K562 (cell line): ENCODE measurements at regions not wholly inside any gene's neighbourhood (a gene's known extent, or its start where the extent isn't known, plus 50 kb on each side); places are given as distances from the start of the nearest gene placed in this dataset.

ENCODE experiments used
- ATAC-seq: fragments of 200-7000 bp; cut with Tn5 transposase; 3 replicates; pipeline ENCODE4 v1.9.1; 2020; ENCODE audit warnings: moderate library complexity
- BruUV-seq: library from RNA; stranded (reverse); fragments of 400-500 nt; replicated peaks from 2 replicates; lab custom pipeline; 2021; lab: Mats Ljungman, UMichigan
- CTCF ChIA-PET: fragments of 300-600 bp; formaldehyde crosslinking; extraction: SDS; loops from one replicate; lab custom pipeline; 2021; ENCODE audit warnings: low intra/inter-chr PET ratio; lab: Yijun Ruan, JAX
- POLR2A ChIA-PET: fragments of 300-600, 350-650 bp; sonication (Branson Sonifier 250); formaldehyde crosslinking; extraction: SDS; loops from one replicate; lab custom pipeline; 2021; ENCODE audit warnings: antibody characterized with exemption, inconsistent platforms; lab: Yijun Ruan, JAX
- DNase-seq, 4 experiments: peaks; one replicate each; pipeline versions ENCODE4 v3.0.0 to v3.0.0-alpha.2; 2011 to 2018; ENCODE audit warnings: low spot score in 3 of 4, mixed read lengths in 3 of 4; ENCODE audit errors: extremely low read depth in 1 of 4
- FAIRE-seq: peaks from 2 replicates; lab custom pipeline; 2011; peaks lifted over from hg19 to GRCh38; lab: Jason Lieb, UNC
- H2AFZ ChIP-seq: 2 replicates; pipeline ENCODE4 v1.6.0; 2011; ENCODE audit warnings: low read depth, low read length, control low read depth, inconsistent platforms
- H3K27ac ChIP-seq: fragments of 200-600 bp; 3 replicates; pipeline ENCODE4 v1.8.0; 2011; ENCODE audit warnings: low read depth, mild to moderate bottlenecking, control low read depth, inconsistent platforms, low read length, moderate library complexity, mixed read lengths; ENCODE audit errors: extremely low read depth
- H3K27me3 ChIP-seq, 2 experiments: fragments of 300-600 bp in 1 of 2; 2 replicates in 1 of 2; 3 replicates in 1 of 2; pipeline versions ENCODE4 v1.6.0 to v1.8.0; 2011; ENCODE audit warnings: inconsistent platforms in 2 of 2, low read length in 2 of 2, mild to moderate bottlenecking in 1 of 2, mixed read lengths in 1 of 2, moderate library complexity in 1 of 2; ENCODE audit not compliant: control insufficient read depth in 2 of 2, insufficient read depth in 2 of 2
- H3K36me3 ChIP-seq: fragments of 300-600 bp; 3 replicates; pipeline ENCODE4 v1.8.0; 2011; ENCODE audit warnings: mild to moderate bottlenecking, low read length, inconsistent platforms; ENCODE audit not compliant: control insufficient read depth, insufficient read depth
- H3K4me1 ChIP-seq, 2 experiments: fragments of 200-600 bp in 1 of 2; replicated peaks in 1 of 2; 2 replicates in 1 of 2; 3 replicates in 1 of 2; pipeline versions ENCODE4 v1.5.1 to v1.8.0; 2011; ENCODE audit warnings: inconsistent platforms in 2 of 2, low read length in 2 of 2, mild to moderate bottlenecking in 1 of 2, mixed read lengths in 1 of 2, moderate library complexity in 1 of 2; ENCODE audit not compliant: control insufficient read depth in 2 of 2, insufficient read depth in 2 of 2
- H3K4me2 ChIP-seq: 2 replicates; pipeline ENCODE4 v1.6.1; 2011; ENCODE audit warnings: low read length, control low read depth, inconsistent platforms, mixed read lengths; ENCODE audit not compliant: insufficient read depth
- H3K4me3 ChIP-seq: fragments of 200-600 bp; sonication (generic), shearing (Covaris generic); 2 replicates; pipeline ENCODE4 v1.5.1; 2016; ENCODE audit warnings: control low read depth, inconsistent platforms
- H3K79me2 ChIP-seq: fragments of 200-600 bp; 3 replicates; pipeline ENCODE4 v1.8.0; 2011; ENCODE audit warnings: low read length, inconsistent platforms; ENCODE audit not compliant: control insufficient read depth, insufficient read depth
- H3K9ac ChIP-seq, 2 experiments: 2 replicates each; pipeline versions ENCODE4 v1.6.0 to v1.6.1; 2011; ENCODE audit warnings: low read depth in 2 of 2, low read length in 2 of 2, control low read depth in 1 of 2, inconsistent platforms in 1 of 2, mild to moderate bottlenecking in 1 of 2, mixed read lengths in 1 of 2; ENCODE audit not compliant: insufficient read depth in 1 of 2
- H3K9me1 ChIP-seq: one replicate; pipeline ENCODE4 v1.6.0; 2011; ENCODE audit warnings: inconsistent platforms, mild to moderate bottlenecking, low read length, moderate library complexity; ENCODE audit not compliant: control insufficient read depth, insufficient read depth
- H3K9me3 ChIP-seq: replicated peaks from 2 replicates; pipeline ENCODE4 v1.5.1; 2011; ENCODE audit warnings: low read depth, low read length, inconsistent platforms; ENCODE audit not compliant: control insufficient read depth, insufficient read depth
- H4K20me1 ChIP-seq: replicated peaks from 2 replicates; pipeline ENCODE4 v1.6.1; 2011; ENCODE audit warnings: low read length, inconsistent platforms, mixed read lengths; ENCODE audit not compliant: control insufficient read depth, insufficient read depth
- ARID4B ChIP-seq: sonication (generic); formaldehyde crosslinking; IDR thresholded peaks from 2 replicates; pipeline ENCODE4 v1.8.0; 2022; ENCODE audit warnings: mild to moderate bottlenecking, missing genetic modification reagents
- CCAR2 ChIP-seq: fragments of 200-400 bp; formaldehyde crosslinking; IDR thresholded peaks from 2 replicates; pipeline ENCODE4 v1.6.1; 2017; ENCODE audit warnings: mild to moderate bottlenecking, low read depth, low read length
- CGGBP1 ChIP-seq: fragments of 250-450 bp; sonication (Bioruptor Pico); IDR thresholded peaks from 2 replicates; pipeline ENCODE4 v1.9.0; 2021; ENCODE audit warnings: mild to moderate bottlenecking
- CHD1 ChIP-seq: fragments of 200-600 bp; sonication (generic); IDR thresholded peaks from one replicate; pipeline ENCODE4 v1.6.1; 2012; ENCODE audit warnings: mild to moderate bottlenecking, moderate library complexity, low read length, inconsistent platforms
- CXXC5 ChIP-seq: fragments of 250-450 bp; sonication (Bioruptor Pico); IDR thresholded peaks from 2 replicates; pipeline ENCODE4 v1.8.0; 2022; ENCODE audit warnings: inconsistent platforms, mild to moderate bottlenecking, moderate library complexity
- FIP1L1 ChIP-seq: fragments of 200-400 bp; formaldehyde crosslinking; IDR thresholded peaks from 2 replicates; pipeline ENCODE4 v1.6.1; 2018; ENCODE audit warnings: mild to moderate bottlenecking, low read depth, low read length; ENCODE audit not compliant: poor library complexity, severe bottlenecking
- FOXA1 ChIP-seq: fragments of 450-650 bp; IDR thresholded peaks from 2 replicates; pipeline ENCODE4 v1.6.1; 2016; ENCODE audit warnings: mild to moderate bottlenecking, borderline replicate concordance
- MAFK ChIP-seq: IDR thresholded peaks from 2 replicates; pipeline ENCODE4 v1.6.1; 2011; ENCODE audit warnings: low read length, improper control_type of control experiment
- NFE2 ChIP-seq: IDR thresholded peaks from 2 replicates; pipeline ENCODE4 v1.6.1; 2014; ENCODE audit warnings: antibody characterized with exemption, low read depth
- PHTF2 ChIP-seq: fragments of 250-450 bp; sonication (Bioruptor Pico); IDR thresholded peaks from 2 replicates; pipeline ENCODE4 v1.5.0; 2021; ENCODE audit warnings: mild to moderate bottlenecking
- PURB ChIP-seq: sonication (generic); formaldehyde crosslinking; IDR thresholded peaks from 2 replicates; pipeline ENCODE4 v1.9.0; 2021; ENCODE audit warnings: low read depth, mild to moderate bottlenecking, missing genetic modification reagents
- RAD21 ChIP-seq, 2 experiments: fragments of 250-450 bp in 1 of 2; fragments of 450-650 bp in 1 of 2; sonication (Bioruptor Pico) in 1 of 2; formaldehyde crosslinking in 1 of 2; IDR thresholded peaks in 1 of 2; conservative IDR thresholded peaks in 1 of 2; 2 replicates each; pipeline versions ENCODE4 v1.4.0 to v1.8.0; 2020 to 2022; ENCODE audit warnings: mild to moderate bottlenecking in 2 of 2, moderate library complexity in 1 of 2
- SAP30 ChIP-seq: fragments of 200-600 bp; sonication (generic); IDR thresholded peaks from 2 replicates; pipeline ENCODE4 v1.6.1; 2012; ENCODE audit warnings: borderline replicate concordance, low read depth, mild to moderate bottlenecking, moderate library complexity, low read length, control low read depth, inconsistent platforms; ENCODE audit not compliant: insufficient read depth, poor library complexity, severe bottlenecking
- SETDB1 ChIP-seq: IDR thresholded peaks from one replicate; pipeline ENCODE4 v1.6.1; 2012; ENCODE audit warnings: low read length, control low read depth, inconsistent platforms
- ZBTB17 ChIP-seq: fragments of 450-650 bp; formaldehyde crosslinking; IDR thresholded peaks from 2 replicates; pipeline ENCODE4 v1.4.0; 2020; ENCODE audit warnings: mild to moderate bottlenecking
- ZNF165 ChIP-seq: fragments of 250-450 bp; sonication (Bioruptor Pico); IDR thresholded peaks from 2 replicates; pipeline ENCODE4 v1.4.0; 2020; ENCODE audit warnings: borderline replicate concordance
- ZNF263 ChIP-seq: sonication (generic); formaldehyde crosslinking; IDR thresholded peaks from 2 replicates; pipeline ENCODE4 v1.8.0; 2022; ENCODE audit warnings: mild to moderate bottlenecking, missing genetic modification reagents, borderline replicate concordance
- ZNF699 ChIP-seq: fragments of 250-450 bp; sonication (Bioruptor Pico); IDR thresholded peaks from 2 replicates; pipeline ENCODE4 v1.8.0; 2021; ENCODE audit warnings: mild to moderate bottlenecking, moderate library complexity; ENCODE audit not compliant: insufficient replicate concordance
- ZNF76 ChIP-seq: fragments of 250-450 bp; sonication (Bioruptor Pico); IDR thresholded peaks from 2 replicates; pipeline ENCODE4 v1.4.0; 2020; ENCODE audit warnings: mild to moderate bottlenecking, moderate library complexity, borderline replicate concordance
- WGBS: fragments of 100-300 bp; shearing (Covaris generic); methylation state at CpG from one replicate; pipeline ENCODE4 v1.1.6; 2016; ENCODE audit warnings: low coverage, mixed read lengths; ENCODE audit not compliant: insufficient coverage; ENCODE audit errors: missing lambda C conversion rate; 5-methylcytosine and 5-hydroxymethylcytosine counted together
- in situ Hi-C: fragments of 300-500 bp; cut with MboI; formaldehyde crosslinking; loops from 4 replicates; pipeline ENCODE4 v1.15.0; 2018; ENCODE audit warnings: inconsistent platforms, mixed read lengths
- intact Hi-C: fragments of 100-400 bp; cut with micrococcal nuclease; formaldehyde crosslinking; loops from 2 replicates; pipeline ENCODE4 v1.14.2; 2022

- Histone ChIP-seq H4K20me1 (no peaks in the 10 kb centered on the region), H3K79me2 (no peaks in the 10 kb centered on the region), H3K36me3 (no peaks in the 10 kb centered on the region), H3K4me3 (no peak overlapping the region), H3K27me3 (no peaks in the 10 kb centered on the region), H3K9me3 (no peaks in the 10 kb centered on the region), H3K4me2 (no peak overlapping the region)
- no TSS peak for BruUV-seq
- 0% methylated on average over 1 of the region's 2 CpGs for WGBS
- POLR2A ChIA-PET = no interaction called here
- no peak for FAIRE-seq
- CTCF ChIA-PET = no interaction called here
- DNase-seq = no peak
- TF ChIP-seq ZNF76 (CRISPR knock-in tag) = no peak
- TF ChIP-seq ZNF165 = no peak
- TF ChIP-seq ZNF699 (CRISPR knock-in tag) = no peak
- TF ChIP-seq RAD21 (CRISPR knock-in tag; conservative IDR thresholded peaks at IDR 0.05 in 1 of 2, IDR thresholded peaks at IDR 0.05 in 1 of 2) = no peak
- TF ChIP-seq MAFK = no peak
- TF ChIP-seq ARID4B (CRISPR knock-in tag) = no peak
- no peak for TF ChIP-seq CGGBP1 (CRISPR knock-in tag)
- no peak for TF ChIP-seq SAP30
- no peak for TF ChIP-seq NFE2
- no peak for TF ChIP-seq FIP1L1
- TF ChIP-seq FOXA1 = no peak
- TF ChIP-seq CHD1 = no peak
- TF ChIP-seq ZBTB17 = no peak
- TF ChIP-seq ZNF263 (CRISPR knock-in tag) = no peak
- TF ChIP-seq PURB = no peak
- no peak for TF ChIP-seq SETDB1
- TF ChIP-seq CXXC5 (CRISPR knock-in tag) = no peak
- TF ChIP-seq PHTF2 = no peak
- no peak for TF ChIP-seq CCAR2
- TF ChIP-seq, all 486 proteins: peak for 0
- intact Hi-C loops = no loop called here
- H3K9ac ChIP-seq = no peak overlapping the region
- no peak for ATAC-seq
- H2AFZ ChIP-seq = no peak overlapping the region
- H3K4me1 ChIP-seq = no peaks in the 10 kb centered on the region
- in situ Hi-C loops = no loop called here
- H3K9me1 ChIP-seq = no peaks in the 10 kb centered on the region
- no peak overlapping the region for H3K27ac ChIP-seq
Measured at GRCh38 chr9:7370381-7370780, 429.2 kb downstream of the DMAC1 start.
